ENCODE measurements at regions not wholly inside any gene's neighbourhood (a gene's known extent, or its start where the extent isn't known, plus 50 kb on each side); places are given as distances from the start of the nearest gene placed in this dataset.

- intact Hi-C loops (cut with DNase I; ENCODE audit: low total_unique reads) = no loop called here
- Histone ChIP-seq H3K9me3 (peaks cover 0 to 3% of the 10 kb centered on the region in 2 donors), H3K36me3 (no peaks in the 10 kb centered on the region), H3K4me1 (no peaks in the 10 kb centered on the region), H3K27me3 (peaks cover 29% of the 10 kb centered on the region), H3K4me3 (no peak overlapping the region), H3K27ac (no peak overlapping the region)
- DNase-seq = no peak
- TF ChIP-seq POLR2AphosphoS5 (IDR thresholded peaks at IDR 0.05) = no peak
- no peak for TF ChIP-seq CTCF (IDR thresholded peaks at IDR 0.05)
- TF ChIP-seq POLR2A (IDR thresholded peaks at IDR 0.05) = no peak
- no peak for TF ChIP-seq EP300 (IDR thresholded peaks at IDR 0.05; ENCODE audit: low read depth)
- WGBS, 2 donors (ENCODE audit: low coverage in 1 of 2) = 73 to 86% methylated on average over 1 of the region's 1 CpG
- in situ Hi-C loops (cut with MboI; ENCODE audit: low pct_ligation_motif_present in 1 of 4, low pct_unique_long_range_greater_than_20kb in 1 of 4, low sequenced_read_pairs in 3 of 4) = no loop called here
Measured at GRCh38 chr4:1475277-1476139, 69.3 kb upstream of the NKX1-1 start.

GRCh38 chr4:1474126-1475090, 68.2 kb upstream of the NKX1-1 start:
- peaks cover 36% of the 10 kb centered on the region for H3K27me3 ChIP-seq
- H3K4me3 ChIP-seq = no peak overlapping the region
- H3K4me1 ChIP-seq = no peaks in the 10 kb centered on the region
- H3K27ac ChIP-seq = no peak overlapping the region
- in situ Hi-C loops (cut with MboI; ENCODE audit: low pct_ligation_motif_present in 1 of 4, low pct_unique_long_range_greater_than_20kb in 1 of 4, low sequenced_read_pairs in 3 of 4) (no loop called here), intact Hi-C loops (cut with DNase I; ENCODE audit: low total_unique reads) (no loop called here)
- TF ChIP-seq POLR2AphosphoS5 (IDR thresholded peaks at IDR 0.05) = no peak
- TF ChIP-seq CTCF (IDR thresholded peaks at IDR 0.05) = no peak
- no peak for TF ChIP-seq EP300 (IDR thresholded peaks at IDR 0.05; ENCODE audit: low read depth)
- TF ChIP-seq POLR2A (IDR thresholded peaks at IDR 0.05) = no peak
- 62 to 76% methylated on average over 3 to 14 of the region's 14 CpGs for WGBS, 2 donors (ENCODE audit: low coverage in 1 of 2)
- no peak for DNase-seq
- no peaks in the 10 kb centered on the region for H3K36me3 ChIP-seq
- H3K9me3 ChIP-seq = no peaks in the 10 kb centered on the region

GRCh38 chr4:1473718-1474117, 67.5 kb upstream of the NKX1-1 start:
- intact Hi-C loops (cut with DNase I; ENCODE audit: low total_unique reads) (no loop called here), in situ Hi-C loops (cut with MboI; ENCODE audit: low pct_ligation_motif_present in 1 of 4, low pct_unique_long_range_greater_than_20kb in 1 of 4, low sequenced_read_pairs in 3 of 4) (no loop called here)
- DNase-seq = no peak
- Histone ChIP-seq H3K4me3 (no peak overlapping the region), H3K27ac (no peak overlapping the region), H3K36me3 (no peaks in the 10 kb centered on the region), H3K4me1 (no peaks in the 10 kb centered on the region), H3K27me3 (peaks cover 36% of the 10 kb centered on the region), H3K9me3 (no peaks in the 10 kb centered on the region)
- TF ChIP-seq POLR2AphosphoS5 (IDR thresholded peaks at IDR 0.05) (no peak), CTCF (IDR thresholded peaks at IDR 0.05) (no peak), EP300 (IDR thresholded peaks at IDR 0.05; ENCODE audit: low read depth) (no peak), POLR2A (IDR thresholded peaks at IDR 0.05) (no peak)
- WGBS, 2 donors (ENCODE audit: low coverage in 1 of 2) = 84% methylated on average over 8 of the region's 8 CpGs; no CpG with 5 or more reads in 1 of the 2 donors

- DNase-seq = no peak
- in situ Hi-C loops (cut with MboI; ENCODE audit: low pct_ligation_motif_present in 1 of 4, low pct_unique_long_range_greater_than_20kb in 1 of 4, low sequenced_read_pairs in 3 of 4) = no loop called here
- no peaks in the 10 kb centered on the region for H3K9me3 ChIP-seq
- intact Hi-C loops (cut with DNase I; ENCODE audit: low total_unique reads) = no loop called here
- TF ChIP-seq POLR2A (IDR thresholded peaks at IDR 0.05) = no peak
- peaks cover 36% of the 10 kb centered on the region for H3K27me3 ChIP-seq
- 47% methylated on average over 5 of the region's 9 CpGs; no CpG with 5 or more reads in 1 of the 2 donors for WGBS, 2 donors (ENCODE audit: low coverage in 1 of 2)
- no peaks in the 10 kb centered on the region for H3K4me1 ChIP-seq
- H3K4me3 ChIP-seq = no peak overlapping the region
- H3K36me3 ChIP-seq = no peaks in the 10 kb centered on the region
- no peak overlapping the region for H3K27ac ChIP-seq
Measured at GRCh38 chr4:1472911-1473518, 66.8 kb upstream of the NKX1-1 start.

All from transverse colon (tissue), 4 donors.